Neural cell (in vitro differentiated cells): ENCODE measurements at regions not wholly inside any gene's neighbourhood (a gene's known extent, or its start where the extent isn't known, plus 50 kb on each side); places are given as distances from the start of the nearest gene placed in this dataset.

ENCODE experiments used
- H2AFZ ChIP-seq: fragments of 200-600, 300-800 bp; sonication (generic), shearing (Covaris generic); 2 replicates; pipeline ENCODE4 v1.6.0; 2014; ENCODE audit warnings: low read depth, mild to moderate bottlenecking, antibody characterized with exemption, low read length, moderate library complexity
- H3F3A ChIP-seq: fragments of 200-600 bp; shearing (Covaris generic); 2 replicates; pipeline ENCODE4 v1.6.1; 2016; ENCODE audit warnings: mild to moderate bottlenecking, moderate library complexity, mixed read lengths, antibody characterized with exemption, low read length; ENCODE audit not compliant: insufficient read depth, poor library complexity, severe bottlenecking
- H3K27ac ChIP-seq: fragments of 200-600, 300-800 bp; sonication (generic), shearing (Covaris generic); 2 replicates; pipeline ENCODE4 v1.5.1; 2014; ENCODE audit warnings: mild to moderate bottlenecking, low read length, moderate library complexity
- H3K27me3 ChIP-seq: fragments of 300-800, 200-600 bp; sonication (generic), shearing (Covaris generic); 2 replicates; pipeline ENCODE4 v1.6.0; 2014; ENCODE audit warnings: mild to moderate bottlenecking, low read depth, low read length, moderate library complexity; ENCODE audit not compliant: insufficient read depth
- H3K36me3 ChIP-seq: fragments of 300-800, 200-600 bp; sonication (generic), shearing (Covaris generic); 2 replicates; pipeline ENCODE4 v1.5.1; 2014; ENCODE audit warnings: mild to moderate bottlenecking, antibody characterized with exemption, low read length, moderate library complexity; ENCODE audit not compliant: insufficient read depth
- H3K4me2 ChIP-seq: fragments of 300-800, 200-600 bp; sonication (generic), shearing (Covaris generic); 2 replicates; pipeline ENCODE4 v1.6.0; 2014; ENCODE audit warnings: mild to moderate bottlenecking, low read length
- H3K4me3 ChIP-seq: fragments of 300-800, 200-600 bp; sonication (generic), shearing (Covaris generic); 2 replicates; pipeline ENCODE4 v1.5.1; 2014; ENCODE audit warnings: mild to moderate bottlenecking, low read length, moderate library complexity
- H3K79me2 ChIP-seq: fragments of 200-600 bp; shearing (Covaris generic); replicated peaks from 2 replicates; pipeline ENCODE4 v1.6.0; 2014; ENCODE audit warnings: mild to moderate bottlenecking, low read length, moderate library complexity; ENCODE audit not compliant: insufficient read depth
- H3K9ac ChIP-seq: fragments of 300-800, 200-600 bp; sonication (generic), shearing (Covaris generic); 2 replicates; pipeline ENCODE4 v1.6.1; 2016; ENCODE audit warnings: mild to moderate bottlenecking, low read length, mixed read lengths
- H3K9me2 ChIP-seq: fragments of 200-600 bp; shearing (Covaris generic); 2 replicates; pipeline ENCODE4 v1.6.1; 2016; ENCODE audit warnings: mild to moderate bottlenecking, low read length, mixed read lengths; ENCODE audit not compliant: insufficient read depth
- H3K9me3 ChIP-seq: fragments of 200-600, 300-800 bp; sonication (generic), shearing (Covaris generic); 2 replicates; pipeline ENCODE4 v1.6.1; 2016; ENCODE audit warnings: mild to moderate bottlenecking, mixed run types, low read length, moderate library complexity, mixed read lengths
- H4K20me1 ChIP-seq: fragments of 200-600 bp; shearing (Covaris generic); 2 replicates; pipeline ENCODE4 v1.6.1; 2016; ENCODE audit warnings: mild to moderate bottlenecking, mixed run types; ENCODE audit not compliant: insufficient read depth
- CTCF ChIP-seq: fragments of 450-650 bp; IDR thresholded peaks from 2 replicates; pipeline ENCODE4 v1.5.1; 2014; ENCODE audit warnings: antibody characterized with exemption, mild to moderate bottlenecking, moderate library complexity; ENCODE audit not compliant: poor library complexity, severe bottlenecking
- EP300 ChIP-seq: fragments of 450-650 bp; conservative IDR thresholded peaks from 2 replicates; pipeline ENCODE4 v1.6.1; 2014; ENCODE audit warnings: antibody characterized with exemption, mild to moderate bottlenecking, moderate library complexity; ENCODE audit not compliant: poor library complexity, severe bottlenecking
- EZH2 ChIP-seq: fragments of 200-600, 300-800 bp; shearing (Covaris generic), sonication (generic); IDR thresholded peaks from 2 replicates; pipeline ENCODE4 v1.6.1; 2014; ENCODE audit warnings: antibody characterized with exemption, low read length, borderline replicate concordance, mild to moderate bottlenecking; ENCODE audit not compliant: insufficient read depth, poor library complexity, severe bottlenecking
- MXI1 ChIP-seq: fragments of 450-650 bp; conservative IDR thresholded peaks from 2 replicates; pipeline ENCODE4 v1.6.1; 2014; ENCODE audit warnings: antibody characterized with exemption, mild to moderate bottlenecking; ENCODE audit not compliant: poor library complexity, severe bottlenecking
- POLR2AphosphoS5 ChIP-seq: IDR thresholded peaks from 2 replicates; pipeline ENCODE4 v1.6.1; 2012
- RAD21 ChIP-seq: fragments of 450-650 bp; conservative IDR thresholded peaks from 2 replicates; pipeline ENCODE4 v1.6.1; 2014; ENCODE audit warnings: antibody characterized with exemption, mild to moderate bottlenecking, moderate library complexity
- REST ChIP-seq: IDR thresholded peaks from 2 replicates; pipeline ENCODE4 v1.6.1; 2012; ENCODE audit warnings: borderline replicate concordance
- SMC3 ChIP-seq: fragments of 450-650 bp; conservative IDR thresholded peaks from 2 replicates; pipeline ENCODE4 v1.6.1; 2014; ENCODE audit warnings: antibody characterized with exemption, mild to moderate bottlenecking, moderate library complexity; ENCODE audit not compliant: poor library complexity
- TAF1 ChIP-seq: IDR thresholded peaks from 2 replicates; pipeline ENCODE4 v1.6.1; 2012; ENCODE audit warnings: low read depth

- Histone ChIP-seq H3K27ac (no peak overlapping the region), H3K9ac (no peak overlapping the region), H3K4me2 (no peak overlapping the region), H3K79me2 (no peaks in the 10 kb centered on the region), H3K27me3 (no peaks in the 10 kb centered on the region), H3K4me3 (no peak overlapping the region), H3K9me3 (no peaks in the 10 kb centered on the region), H3F3A (no peaks in the 10 kb centered on the region), H3K9me2 (no peaks in the 10 kb centered on the region), H4K20me1 (no peaks in the 10 kb centered on the region), H2AFZ (no peak overlapping the region), H3K36me3 (no peaks in the 10 kb centered on the region)
- TF ChIP-seq REST: no peak
- no peak for TF ChIP-seq CTCF
- TF ChIP-seq RAD21: no peak
- TF ChIP-seq MXI1: no peak
- no peak for TF ChIP-seq EZH2
- no peak for TF ChIP-seq EP300
- no peak for TF ChIP-seq POLR2AphosphoS5
- TF ChIP-seq TAF1: no peak
- TF ChIP-seq SMC3: no peak
Observed at GRCh38 chr4:18291256-18291655, 269.7 kb upstream of the LCORL start.

- Histone ChIP-seq H3K27ac (no peak overlapping the region), H3K9me2 (no peaks in the 10 kb centered on the region), H3K4me3 (no peak overlapping the region), H3K27me3 (no peaks in the 10 kb centered on the region), H3F3A (no peaks in the 10 kb centered on the region), H3K9me3 (no peaks in the 10 kb centered on the region), H3K36me3 (no peaks in the 10 kb centered on the region), H2AFZ (no peak overlapping the region), H3K79me2 (no peaks in the 10 kb centered on the region), H3K9ac (no peak overlapping the region), H3K4me2 (no peak overlapping the region), H4K20me1 (no peaks in the 10 kb centered on the region)
- no peak for TF ChIP-seq TAF1
- TF ChIP-seq MXI1: no peak
- no peak for TF ChIP-seq SMC3
- TF ChIP-seq POLR2AphosphoS5: no peak
- no peak for TF ChIP-seq REST
- TF ChIP-seq EZH2: no peak
- no peak for TF ChIP-seq EP300
- TF ChIP-seq RAD21: no peak
- no peak for TF ChIP-seq CTCF
Observed at GRCh38 chr4:18285357-18285756, 263.8 kb upstream of the LCORL start.
